Endothelial cell of umbilical vein (primary cell): ENCODE measurements at regions not wholly inside any gene's neighbourhood (a gene's known extent, or its start where the extent isn't known, plus 50 kb on each side); places are given as distances from the start of the nearest gene placed in this dataset.

Experiments
- BruUV-seq: library from RNA; stranded (reverse); fragments of 400-500 nt; replicated peaks from 2 replicates; lab custom pipeline; 2021; lab: Mats Ljungman, UMichigan
- CTCF ChIA-PET: fragments of 300-600, 350-600 bp; sonication (Branson Sonifier 250); formaldehyde crosslinking; loops from one replicate; lab custom pipeline; 2021; ENCODE audit warnings: antibody characterized with exemption, inconsistent platforms; lab: Charles Lee
- POLR2A ChIA-PET: fragments of 300-600, 350-600 bp; sonication (Branson Sonifier 250); formaldehyde crosslinking; loops from one replicate; lab custom pipeline; 2021; ENCODE audit warnings: antibody characterized with exemption, inconsistent platforms; lab: Charles Lee
- DNase-seq: peaks from one replicate; pipeline ENCODE4 v3.0.0-alpha.2; 2011; ENCODE audit warnings: low read depth, low spot score
- FAIRE-seq: peaks from 2 replicates; lab custom pipeline; 2011; peaks lifted over from hg19 to GRCh38; lab: Jason Lieb, UNC
- H2AFZ ChIP-seq: 2 replicates; pipeline ENCODE4 v1.6.0; 2012; ENCODE audit warnings: low read depth, low read length, control low read depth, inconsistent platforms
- H3K27ac ChIP-seq: 2 replicates; pipeline ENCODE4 v1.5.1; 2011; ENCODE audit warnings: low read depth, mild to moderate bottlenecking, control low read depth, low read length, moderate library complexity; ENCODE audit not compliant: insufficient read depth
- H3K27me3 ChIP-seq, 2 experiments: 2 replicates each; pipeline versions ENCODE4 v1.6.0 to v1.6.1; 2011; ENCODE audit warnings: low read length in 2 of 2, mixed read lengths in 1 of 2; ENCODE audit not compliant: control insufficient read depth in 2 of 2, insufficient read depth in 2 of 2
- H3K36me3 ChIP-seq, 2 experiments: 2 replicates in 1 of 2; 3 replicates in 1 of 2; pipeline ENCODE4 v1.5.1; 2011; ENCODE audit warnings: low read length in 2 of 2, mild to moderate bottlenecking in 1 of 2, moderate library complexity in 1 of 2; ENCODE audit not compliant: control insufficient read depth in 2 of 2, insufficient read depth in 2 of 2; ENCODE audit errors: extremely low read depth in 1 of 2
- H3K4me1 ChIP-seq: 3 replicates; pipeline ENCODE4 v1.5.1; 2011; ENCODE audit warnings: mild to moderate bottlenecking, low read length; ENCODE audit not compliant: control insufficient read depth, insufficient read depth; ENCODE audit errors: extremely low read depth
- H3K4me2 ChIP-seq: 2 replicates; pipeline ENCODE4 v1.6.1; 2011; ENCODE audit warnings: low read length, control low read depth, mixed read lengths; ENCODE audit not compliant: insufficient read depth
- H3K4me3 ChIP-seq, 3 experiments: fragments of 200-600 bp in 1 of 3; sonication (generic), shearing (Covaris generic) in 1 of 3; replicated peaks in 1 of 3; 2 replicates each; pipeline ENCODE4 v1.5.1; 2011 to 2016; ENCODE audit warnings: control low read depth in 3 of 3, low read length in 3 of 3, mild to moderate bottlenecking in 2 of 3, inconsistent platforms in 1 of 3, low read depth in 1 of 3, moderate library complexity in 1 of 3; ENCODE audit not compliant: insufficient read depth in 1 of 3
- H3K79me2 ChIP-seq: 2 replicates; pipeline ENCODE4 v1.6.0; 2012; ENCODE audit warnings: low read length, inconsistent platforms; ENCODE audit not compliant: control insufficient read depth, insufficient read depth
- H3K9ac ChIP-seq: replicated peaks from 2 replicates; pipeline ENCODE3; 2011; ENCODE audit warnings: low read length, control low read depth; ENCODE audit not compliant: insufficient read depth; ENCODE audit errors: extremely low read depth
- H3K9me1 ChIP-seq: replicated peaks from 3 replicates; pipeline ENCODE4 v1.6.0; 2011; ENCODE audit warnings: mild to moderate bottlenecking, low read length; ENCODE audit not compliant: control insufficient read depth, insufficient read depth; ENCODE audit errors: extremely low read depth
- H3K9me3 ChIP-seq: replicated peaks from 2 replicates; pipeline ENCODE4 v1.5.1; 2012; ENCODE audit warnings: low read length, inconsistent platforms; ENCODE audit not compliant: control insufficient read depth, insufficient read depth
- H4K20me1 ChIP-seq: replicated peaks from 2 replicates; pipeline ENCODE3; 2011; ENCODE audit warnings: mild to moderate bottlenecking, low read length; ENCODE audit not compliant: control insufficient read depth, insufficient read depth; ENCODE audit errors: extremely low read depth
- EZH2 ChIP-seq: IDR thresholded peaks from 2 replicates; pipeline ENCODE4 v1.6.1; 2012; ENCODE audit warnings: borderline replicate concordance, low read depth, mild to moderate bottlenecking, moderate library complexity, low read length, inconsistent platforms; ENCODE audit not compliant: severe bottlenecking
- FOS ChIP-seq: IDR thresholded peaks from 2 replicates; pipeline ENCODE4 v1.6.1; 2011; ENCODE audit warnings: mild to moderate bottlenecking, low read length, moderate library complexity, borderline replicate concordance; ENCODE audit not compliant: insufficient read depth
- GATA2 ChIP-seq: IDR thresholded peaks from 2 replicates; pipeline ENCODE4 v1.7.0; 2011; ENCODE audit warnings: low read depth, mild to moderate bottlenecking, moderate library complexity, mixed read lengths, low read length; ENCODE audit not compliant: insufficient read length, insufficient read depth
- JUN ChIP-seq: IDR thresholded peaks from 2 replicates; pipeline ENCODE4 v1.6.1; 2011; ENCODE audit warnings: borderline replicate concordance, low read depth; ENCODE audit not compliant: insufficient read length, insufficient read depth
- MYC ChIP-seq: IDR thresholded peaks from one replicate; pipeline ENCODE4 v1.6.1; 2011; ENCODE audit warnings: mild to moderate bottlenecking, low read depth, low read length
- POLR2A ChIP-seq: IDR thresholded peaks from 2 replicates; pipeline ENCODE4 v1.6.1; 2012; ENCODE audit warnings: low read depth, mild to moderate bottlenecking, control low read depth, low read length
- POLR2AphosphoS5 ChIP-seq: IDR thresholded peaks from 2 replicates; pipeline ENCODE4 v1.6.1; 2012; ENCODE audit warnings: low read depth, mild to moderate bottlenecking, control low read depth, low read length, moderate library complexity; ENCODE audit not compliant: insufficient read depth
- dilution Hi-C: fragments of 300-500 bp; cut with MboI; formaldehyde crosslinking; loops from one replicate; pipeline ENCODE4 v1.15.0; 2019; ENCODE audit warnings: low sequenced_read_pairs; ENCODE audit not compliant: extremely low pct_ligation_motif_present
- intact Hi-C: fragments of 100-400 bp; cut with micrococcal nuclease; formaldehyde crosslinking; loops from one replicate; pipeline ENCODE4 v1.10.0; 2022
- TF ChIP-seq, protein P1 (sequence below), 2 donors: IDR thresholded peaks; 1 replicate in 1 of 2; 2 replicates in 1 of 2; pipeline ENCODE4 v1.5.1; 2011; ENCODE audit warnings: low read length in 2 of 2, mild to moderate bottlenecking in 2 of 2, moderate library complexity in 2 of 2, control low read depth in 1 of 2, inconsistent platforms in 1 of 2, low read depth in 1 of 2; ENCODE audit not compliant: insufficient read depth in 1 of 2; ENCODE audit errors: extremely low read depth in 1 of 2
- TF ChIP-seq, protein P2 (sequence below): IDR thresholded peaks from 2 replicates; pipeline ENCODE4 v1.6.1; 2011; ENCODE audit not compliant: insufficient read depth, insufficient read length

DNA sequence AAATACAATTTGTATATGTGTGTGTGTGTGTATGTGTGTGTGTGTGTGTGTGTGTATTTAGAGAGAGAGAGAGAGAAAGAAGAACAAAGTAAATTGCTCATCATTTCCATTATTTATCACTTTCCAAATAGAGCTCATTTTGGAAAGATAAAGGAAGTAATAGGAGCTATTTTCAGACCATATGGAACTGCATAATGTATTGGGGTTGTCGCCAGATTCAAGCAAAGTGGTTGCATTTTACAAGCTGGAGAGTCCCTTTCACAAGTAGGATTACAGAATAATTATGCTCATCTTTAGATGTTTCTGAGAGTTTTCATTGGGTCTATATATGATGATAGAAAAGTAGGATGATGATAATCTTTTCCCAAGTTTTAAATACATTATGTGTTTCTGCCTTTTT, 842.7 kb upstream of the SLC10A2 start:
- FAIRE-seq (no peak), DNase-seq (no peak)
- Histone ChIP-seq H3K36me3 (no peaks in the 10 kb centered on the region), H3K9me3 (no peaks in the 10 kb centered on the region), H2AFZ (no peak overlapping the region), H3K4me1 (no peaks in the 10 kb centered on the region), H4K20me1 (no peaks in the 10 kb centered on the region), H3K4me3 (no peak overlapping the region), H3K9ac (no peak overlapping the region), H3K9me1 (no peaks in the 10 kb centered on the region), H3K4me2 (no peak overlapping the region), H3K27ac (no peak overlapping the region), H3K79me2 (no peaks in the 10 kb centered on the region), H3K27me3 (no peaks in the 10 kb centered on the region)
- dilution Hi-C loops (no loop called here), intact Hi-C loops (no loop called here)
- BruUV-seq: no TSS peak
- CTCF ChIA-PET: no interaction called here
- TF ChIP-seq, protein P1, sequence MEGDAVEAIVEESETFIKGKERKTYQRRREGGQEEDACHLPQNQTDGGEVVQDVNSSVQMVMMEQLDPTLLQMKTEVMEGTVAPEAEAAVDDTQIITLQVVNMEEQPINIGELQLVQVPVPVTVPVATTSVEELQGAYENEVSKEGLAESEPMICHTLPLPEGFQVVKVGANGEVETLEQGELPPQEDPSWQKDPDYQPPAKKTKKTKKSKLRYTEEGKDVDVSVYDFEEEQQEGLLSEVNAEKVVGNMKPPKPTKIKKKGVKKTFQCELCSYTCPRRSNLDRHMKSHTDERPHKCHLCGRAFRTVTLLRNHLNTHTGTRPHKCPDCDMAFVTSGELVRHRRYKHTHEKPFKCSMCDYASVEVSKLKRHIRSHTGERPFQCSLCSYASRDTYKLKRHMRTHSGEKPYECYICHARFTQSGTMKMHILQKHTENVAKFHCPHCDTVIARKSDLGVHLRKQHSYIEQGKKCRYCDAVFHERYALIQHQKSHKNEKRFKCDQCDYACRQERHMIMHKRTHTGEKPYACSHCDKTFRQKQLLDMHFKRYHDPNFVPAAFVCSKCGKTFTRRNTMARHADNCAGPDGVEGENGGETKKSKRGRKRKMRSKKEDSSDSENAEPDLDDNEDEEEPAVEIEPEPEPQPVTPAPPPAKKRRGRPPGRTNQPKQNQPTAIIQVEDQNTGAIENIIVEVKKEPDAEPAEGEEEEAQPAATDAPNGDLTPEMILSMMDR (IDR thresholded peaks at IDR 0.05; ENCODE audit: extremely low read depth in 1 of 2, insufficient read depth in 1 of 2, low read depth in 1 of 2, low read length in 2 of 2): no peak
- no peak for TF ChIP-seq FOS
- no peak for TF ChIP-seq MYC
- no peak for TF ChIP-seq POLR2A
- no peak for TF ChIP-seq EZH2
- no peak for TF ChIP-seq POLR2AphosphoS5
- TF ChIP-seq GATA2: no peak
- TF ChIP-seq JUN: no peak
- TF ChIP-seq, protein P2, sequence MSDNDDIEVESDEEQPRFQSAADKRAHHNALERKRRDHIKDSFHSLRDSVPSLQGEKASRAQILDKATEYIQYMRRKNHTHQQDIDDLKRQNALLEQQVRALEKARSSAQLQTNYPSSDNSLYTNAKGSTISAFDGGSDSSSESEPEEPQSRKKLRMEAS: no peak
- POLR2A ChIA-PET: no interaction called here
